DMS 273 (cell line): ENCODE measurements at regions not wholly inside any gene's neighbourhood (a gene's known extent, or its start where the extent isn't known, plus 50 kb on each side); places are given as distances from the start of the nearest gene placed in this dataset.

ENCODE experiments used
- DNase-seq: peaks from one replicate; lab custom pipeline; 2025; ENCODE audit not compliant: unreplicated experiment; lab: John Stamatoyannopoulos, UW

DNA sequence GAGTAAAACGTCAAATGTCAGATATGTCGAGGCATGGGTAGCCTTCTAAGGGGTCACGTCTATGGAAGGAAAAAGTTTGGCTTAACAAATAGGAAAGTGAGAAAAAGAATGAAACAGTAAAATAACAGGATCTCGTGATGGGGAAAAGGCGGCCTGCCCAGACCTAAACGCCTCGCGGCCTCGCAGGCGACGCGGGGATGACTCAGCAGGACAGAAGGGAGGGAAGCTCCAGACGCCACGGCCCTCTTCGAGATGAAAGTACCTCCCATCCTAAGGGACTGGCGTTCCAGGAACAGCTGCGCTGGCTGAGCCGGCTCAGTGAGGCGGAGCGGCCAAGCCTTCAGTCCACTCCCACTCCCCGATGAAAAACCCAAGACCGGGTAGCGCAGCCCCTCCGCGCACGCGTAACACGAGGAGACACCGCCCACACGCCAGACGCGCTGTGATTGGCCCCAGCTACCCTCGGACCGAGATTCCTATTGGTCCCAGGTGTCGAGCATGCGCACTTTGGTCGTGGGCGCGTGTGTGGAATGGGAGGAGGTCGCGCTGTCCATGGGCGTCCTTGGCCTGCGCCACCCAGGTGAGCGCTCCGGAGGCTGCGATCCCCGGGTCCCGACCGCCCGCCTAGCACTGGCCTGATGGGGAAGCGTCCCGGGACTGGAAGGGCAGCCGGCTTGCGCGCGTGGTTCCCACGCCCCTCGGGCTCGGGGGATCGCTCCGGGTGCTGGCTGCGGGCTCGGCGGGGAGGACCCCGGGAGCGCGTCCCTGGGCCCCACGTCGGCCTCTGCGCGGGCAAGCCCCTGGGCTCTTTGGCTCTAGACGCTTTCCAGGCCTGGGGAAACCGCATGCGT lies 588.5 kb downstream of the MTRR start:
- peak; percentile 99 for DNase-seq

DNA sequence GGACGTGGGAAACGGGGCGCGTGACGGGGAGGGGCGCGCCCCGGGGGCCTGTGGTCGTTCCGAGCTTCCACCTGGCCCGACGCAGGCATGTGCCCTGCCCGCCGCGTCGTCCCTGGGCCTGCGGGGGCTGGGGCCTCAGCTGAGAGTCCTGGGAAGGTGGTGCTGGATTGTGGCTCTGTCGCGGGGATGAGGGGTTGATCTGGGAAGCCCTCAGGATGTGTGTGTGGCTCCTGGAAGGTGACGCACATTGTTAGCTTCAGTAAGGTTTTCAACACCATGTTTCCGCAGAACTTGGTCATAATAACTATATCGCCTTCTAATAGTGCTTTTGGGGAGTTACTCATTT lies 589.1 kb downstream of the MTRR start:
- DNase-seq = peak; percentile 57

DNA sequence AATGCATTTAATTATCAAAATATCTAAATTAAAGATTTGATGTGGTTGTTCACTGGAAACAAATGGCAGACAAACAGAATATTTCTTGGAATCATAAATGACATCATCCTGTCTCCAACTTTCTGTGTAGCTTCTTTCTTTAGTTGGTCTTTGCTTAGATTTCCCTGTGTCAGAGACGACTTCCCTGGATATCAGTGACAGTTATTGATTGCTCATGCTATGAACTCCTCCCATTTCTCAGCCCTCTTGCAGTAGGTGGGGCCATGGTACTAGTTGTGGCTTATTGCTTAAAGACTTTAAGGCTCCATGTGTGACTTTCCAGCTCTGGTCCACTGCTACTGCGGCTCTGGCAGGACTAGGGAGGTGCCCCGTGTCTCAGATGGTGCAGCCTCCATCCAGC lies 592.6 kb downstream of the MTRR start:
- DNase-seq = no peak

DNA sequence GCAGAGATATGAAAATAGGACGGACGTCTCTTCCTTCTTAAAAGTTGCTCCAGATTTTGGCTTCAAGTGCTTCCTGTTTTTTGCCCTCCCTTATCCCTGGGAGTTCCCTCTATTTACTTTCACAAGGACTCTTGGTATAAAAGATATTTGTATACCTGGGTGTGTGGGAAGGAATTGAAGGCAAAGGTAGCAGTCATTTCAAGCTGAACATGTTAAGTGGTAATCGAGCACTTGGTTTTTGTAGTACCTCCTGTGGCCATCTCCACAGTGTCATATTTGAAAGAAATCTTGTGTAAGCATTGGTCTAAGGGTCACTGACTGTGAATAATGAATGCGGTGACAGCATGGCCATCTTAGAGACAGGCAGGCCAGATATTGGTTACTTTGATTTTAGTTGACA lies 593.6 kb downstream of the MTRR start:
- DNase-seq = no peak

DNA sequence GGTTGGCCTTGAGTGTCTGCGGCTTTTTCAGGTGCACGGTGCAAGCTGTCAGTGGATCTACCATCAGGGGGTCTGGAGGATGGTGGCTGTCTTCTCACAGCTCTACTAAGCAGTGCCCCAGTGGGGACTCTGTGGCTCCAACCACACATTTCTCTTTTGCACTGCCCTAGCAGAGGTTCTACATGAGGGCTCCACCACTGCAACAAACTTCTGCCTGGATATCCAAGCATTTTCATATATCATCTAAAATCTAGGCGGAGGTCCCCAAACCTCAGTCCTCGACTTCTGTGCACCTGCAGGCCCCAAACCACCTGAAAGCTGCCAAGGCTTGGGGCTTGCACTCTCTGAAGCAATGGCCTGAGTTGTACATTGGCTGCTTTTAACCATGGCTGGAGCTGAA lies 601.5 kb downstream of the MTRR start:
- peak; percentile 15 for DNase-seq

DNA sequence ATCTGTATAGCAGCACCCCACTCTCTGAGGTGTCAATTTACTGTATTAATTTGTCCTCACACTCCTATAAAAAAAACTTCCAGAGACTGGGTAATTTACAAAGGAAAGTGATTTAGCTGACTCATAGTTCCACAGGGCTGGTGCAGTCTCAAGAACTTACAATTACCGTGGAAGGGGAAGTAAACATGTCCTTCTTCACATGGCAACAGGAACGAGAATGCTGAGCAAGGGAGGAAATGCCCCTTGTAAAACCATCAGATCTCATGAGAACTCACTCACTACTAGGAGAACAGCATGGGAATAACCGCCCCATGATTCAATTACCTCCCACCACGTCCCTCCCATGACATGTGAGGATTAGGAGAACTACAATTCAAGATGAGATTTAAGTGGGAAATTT lies 602.6 kb downstream of the MTRR start:
- no peak for DNase-seq

DNA sequence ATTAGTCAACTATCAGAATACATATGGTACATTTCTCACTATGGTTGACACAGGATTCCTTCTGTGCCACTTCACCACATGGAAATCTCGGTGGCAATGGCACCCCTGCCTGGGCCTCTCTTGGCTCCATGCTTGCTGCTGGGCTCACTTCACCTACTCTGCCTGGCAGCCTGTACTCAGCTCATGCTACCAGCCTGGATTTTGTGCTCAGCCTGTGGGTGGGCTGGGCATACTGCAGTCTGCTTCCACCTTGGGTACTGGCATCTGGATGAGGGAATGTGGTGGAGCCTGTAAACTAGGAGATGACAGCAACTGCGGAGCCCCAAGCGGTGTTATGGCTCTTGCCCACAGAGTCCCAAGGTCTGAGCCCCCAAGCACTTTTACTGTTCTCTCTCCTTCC lies 604.1 kb downstream of the MTRR start:
- no peak for DNase-seq

DNA sequence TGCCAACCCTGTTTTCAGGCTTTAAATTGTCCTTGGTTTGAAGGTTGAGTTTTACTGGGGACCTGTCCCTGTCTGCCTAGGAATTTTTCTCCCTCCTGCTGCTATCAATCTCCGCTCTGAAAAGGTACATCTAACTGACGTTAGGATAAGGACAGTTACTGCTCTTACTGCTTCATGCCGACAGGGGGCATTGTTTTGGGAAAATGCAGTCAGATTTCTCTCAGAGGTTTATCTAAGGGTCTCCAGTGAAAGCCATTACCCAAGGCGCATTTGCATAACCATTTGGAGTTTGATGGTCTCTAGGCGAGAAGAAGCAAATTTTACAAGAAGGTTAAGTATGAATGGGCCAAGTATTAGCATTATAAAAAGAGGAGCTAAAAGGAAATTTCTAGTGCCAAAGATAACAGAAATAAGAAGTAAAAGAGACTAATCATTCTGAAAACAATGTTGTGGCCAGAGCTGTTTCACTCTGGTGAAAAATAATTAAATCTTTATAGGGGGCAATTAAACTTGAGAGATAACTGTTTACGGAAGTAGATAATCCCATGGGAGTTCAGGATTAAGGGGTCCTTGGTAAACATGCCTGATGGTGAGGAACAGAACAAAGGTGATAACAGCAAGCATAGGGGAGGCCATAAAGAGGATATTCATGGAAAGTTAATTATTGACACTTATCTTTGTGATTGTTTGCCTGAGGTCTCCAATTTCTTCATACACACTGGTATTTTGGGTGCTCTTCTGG lies 605.0 kb downstream of the MTRR start:
- no peak for DNase-seq

DNA sequence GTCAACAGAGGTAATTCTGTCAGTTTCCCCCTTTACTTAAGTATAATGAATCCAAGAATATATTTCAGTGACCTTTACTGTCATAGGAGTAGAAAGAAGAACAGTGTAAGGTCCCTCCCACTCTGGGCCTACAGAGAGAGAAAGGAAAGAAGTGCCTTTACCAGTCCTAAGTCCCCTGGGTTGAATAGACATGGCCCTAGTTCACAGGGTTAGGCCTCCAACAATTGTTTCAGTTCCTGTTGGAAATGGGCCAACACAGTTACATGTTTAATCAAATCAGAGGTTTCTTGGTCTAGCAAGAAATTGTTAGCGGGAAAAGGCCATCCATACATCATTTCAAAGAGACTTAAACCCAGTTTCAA lies 605.6 kb downstream of the MTRR start:
- DNase-seq = no peak

DNA sequence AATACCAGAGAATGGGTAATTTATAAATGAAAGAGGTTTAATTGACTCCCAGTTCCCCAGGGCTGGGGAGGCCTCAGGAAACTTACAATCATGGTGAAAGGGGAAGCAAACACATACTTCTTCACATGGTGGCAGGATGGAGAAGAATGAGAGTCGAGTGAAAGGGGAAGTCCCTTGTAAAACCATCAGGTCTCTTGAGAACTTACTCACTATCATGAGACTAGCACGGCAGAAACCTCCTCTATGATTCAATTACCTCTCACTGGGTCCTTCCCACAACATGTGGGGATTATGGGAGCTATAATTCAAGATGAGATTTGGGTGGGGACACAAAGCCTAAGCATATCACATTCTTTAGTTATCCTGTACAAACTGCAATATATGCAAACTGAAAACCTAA lies 609.4 kb downstream of the MTRR start:
- DNase-seq = no peak

DNA sequence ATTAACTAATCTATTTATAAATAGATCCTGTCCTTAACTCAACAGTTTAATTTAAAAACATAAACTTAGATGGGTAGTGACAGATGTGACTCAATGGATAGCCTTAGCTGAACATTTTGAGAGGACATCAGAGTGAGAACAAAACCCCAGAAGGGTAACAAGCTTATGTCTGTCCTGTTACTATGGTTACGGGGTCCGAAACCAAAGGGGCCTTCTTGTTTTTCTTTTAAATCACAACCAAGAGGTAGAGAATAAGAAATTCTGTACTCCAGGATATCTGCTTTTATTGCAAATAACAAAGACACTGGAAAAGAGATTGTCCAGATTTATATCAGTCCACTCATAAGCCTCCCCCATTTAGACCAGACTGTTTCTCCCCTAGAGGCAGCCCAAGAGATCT lies 612.1 kb downstream of the MTRR start:
- no peak for DNase-seq

DNA sequence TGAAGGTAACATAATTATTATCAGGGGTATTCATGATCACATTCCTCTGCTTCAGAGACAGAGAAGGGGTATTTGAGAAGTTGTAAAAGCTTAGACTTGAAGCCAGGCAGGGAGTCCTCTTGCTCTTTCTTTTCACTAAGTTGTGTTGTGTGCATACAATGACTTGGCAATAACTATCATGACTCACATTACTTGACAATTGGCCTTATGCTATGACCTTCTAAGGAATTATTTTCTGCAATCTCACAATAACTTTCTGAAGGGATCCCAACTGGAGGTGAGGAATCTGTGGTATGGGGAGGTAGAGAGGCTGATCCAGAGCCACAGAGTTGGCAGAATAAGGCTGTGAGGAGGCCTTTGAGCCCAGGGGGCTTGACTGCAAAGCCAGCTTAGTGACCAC lies 622.3 kb downstream of the MTRR start:
- DNase-seq = no peak

DNA sequence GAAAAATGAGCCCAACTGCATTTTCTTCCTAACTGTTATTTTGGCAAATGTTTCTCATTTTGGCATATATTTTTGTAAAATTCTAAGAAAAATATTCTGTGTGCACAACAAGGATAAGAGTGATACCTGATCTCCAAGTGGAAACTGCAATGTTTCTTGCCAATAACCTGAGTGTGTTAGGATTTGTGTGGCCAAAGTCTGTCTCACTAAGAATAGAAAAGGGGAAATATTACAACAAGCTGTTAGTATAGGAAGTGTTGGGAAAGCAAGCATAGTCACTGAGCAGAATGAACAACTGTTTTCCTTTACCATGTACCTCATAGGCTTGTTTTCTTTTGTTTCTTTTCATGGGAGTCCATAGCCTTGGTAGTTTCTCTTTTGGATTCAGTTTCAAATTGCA lies 624.2 kb downstream of the MTRR start:
- DNase-seq = no peak

DNA sequence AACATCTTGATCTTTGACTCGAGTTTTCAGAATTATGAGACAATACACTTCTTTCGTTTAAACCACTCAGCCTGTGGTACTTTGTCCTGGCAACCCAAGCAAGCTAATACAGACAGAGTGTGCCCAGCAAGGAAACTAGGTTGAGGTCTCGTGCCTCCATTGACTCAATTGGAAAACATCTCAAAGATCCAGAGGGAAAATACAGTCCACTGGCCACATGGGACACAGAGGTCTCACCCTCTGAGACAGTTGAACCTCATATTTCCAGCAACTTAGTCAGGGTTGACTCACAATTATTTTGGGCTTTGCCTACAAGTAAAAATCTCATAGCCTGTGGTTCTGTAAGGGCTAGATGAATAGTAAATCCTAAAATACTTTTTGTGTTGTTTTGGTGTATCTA lies 631.5 kb downstream of the MTRR start:
- no peak for DNase-seq

DNA sequence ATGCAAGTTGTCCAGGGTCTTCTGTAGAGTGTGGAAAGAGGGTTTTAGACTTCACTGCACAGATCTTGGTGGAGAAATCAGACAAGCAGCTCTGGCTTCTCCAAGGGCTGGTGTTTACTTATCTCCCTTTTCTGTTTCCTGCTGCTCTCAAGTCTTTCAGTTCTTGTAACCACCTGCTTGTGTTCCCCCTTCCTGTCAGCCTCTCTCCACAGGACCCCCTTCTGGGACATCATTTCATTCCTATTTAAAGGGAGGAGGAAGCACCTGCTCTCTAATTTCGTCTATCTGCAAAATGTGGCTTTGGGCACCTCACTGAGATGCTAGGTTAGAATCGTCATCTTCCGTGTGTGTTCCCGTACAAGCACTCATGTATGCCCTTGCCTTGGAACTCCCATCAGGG lies 636.2 kb downstream of the MTRR start:
- no peak for DNase-seq

DNA sequence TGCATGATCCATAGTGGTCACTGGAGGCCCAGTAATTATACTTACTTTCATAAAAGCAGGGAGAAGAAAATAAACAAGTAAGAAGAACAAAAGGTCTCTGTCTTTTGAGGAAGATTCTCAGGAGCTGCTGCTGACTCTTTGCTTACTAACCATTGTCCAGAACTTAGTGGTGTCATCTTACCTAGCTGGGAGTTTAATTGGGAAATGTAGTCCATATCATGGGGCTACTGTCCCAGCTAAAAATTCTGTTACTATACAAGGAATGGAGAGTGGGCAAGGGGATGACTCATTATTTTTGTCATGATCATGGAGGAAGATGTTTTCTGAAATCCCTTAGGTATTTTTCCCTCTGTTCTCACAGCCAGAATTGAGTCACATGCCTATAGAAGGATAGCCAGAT lies 639.3 kb downstream of the MTRR start:
- no peak for DNase-seq

DNA sequence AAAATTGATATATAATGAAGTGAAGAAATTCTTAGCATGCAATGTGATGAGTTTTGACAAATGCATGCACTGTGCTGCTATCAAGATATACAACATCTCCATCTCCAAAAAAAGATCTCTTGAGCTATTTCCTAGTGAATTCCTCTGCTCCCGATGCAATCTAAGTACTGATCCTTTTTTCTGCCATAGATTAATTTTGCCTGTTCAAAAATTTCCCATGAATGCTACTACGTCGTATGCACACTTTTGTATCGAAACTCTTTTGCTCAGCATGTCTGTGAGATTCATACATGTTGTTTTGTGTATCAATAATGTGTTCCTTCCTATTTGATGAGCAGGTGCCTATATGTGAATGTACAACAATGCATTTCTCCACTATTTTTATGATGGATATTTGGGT lies 647.4 kb downstream of the MTRR start:
- DNase-seq = no peak

DNA sequence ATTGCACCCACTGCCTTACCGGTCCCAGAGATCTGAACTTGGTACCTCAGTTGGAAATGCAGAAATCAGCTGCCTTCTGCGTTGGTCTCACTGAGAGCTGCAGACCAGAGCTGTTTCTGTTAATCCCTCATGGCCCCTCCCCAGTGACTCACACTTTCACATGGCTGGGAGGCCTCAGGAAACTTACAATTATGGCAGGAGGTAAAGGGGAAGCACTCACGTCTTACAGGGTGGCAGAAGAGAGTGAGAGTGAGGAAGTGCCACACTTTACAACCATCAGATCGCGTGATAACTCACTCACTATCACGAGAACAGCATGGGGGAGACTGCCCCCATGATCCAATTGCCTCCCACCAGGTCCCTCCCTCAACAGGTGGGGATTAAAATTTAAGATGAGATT lies 648.5 kb downstream of the MTRR start:
- no peak for DNase-seq

DNA sequence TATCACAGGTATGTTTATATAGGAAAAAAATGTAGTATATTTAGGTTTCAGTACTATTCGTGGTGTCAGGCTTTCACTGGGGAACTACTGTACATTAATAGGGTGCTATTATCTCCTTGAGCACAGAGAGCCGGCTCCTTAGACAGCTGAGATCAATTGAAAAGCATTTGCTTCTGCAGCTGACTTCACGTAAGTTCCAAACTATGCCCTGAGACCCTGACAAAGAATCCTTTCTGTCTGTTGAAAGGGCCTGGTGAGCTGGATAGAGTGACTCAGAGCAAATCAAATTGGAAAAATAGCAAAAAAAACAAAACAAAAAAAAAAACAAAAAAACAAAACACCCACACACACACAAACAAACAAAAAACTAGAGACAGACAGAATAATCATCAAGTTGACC lies 652.0 kb downstream of the MTRR start:
- DNase-seq = no peak

DNA sequence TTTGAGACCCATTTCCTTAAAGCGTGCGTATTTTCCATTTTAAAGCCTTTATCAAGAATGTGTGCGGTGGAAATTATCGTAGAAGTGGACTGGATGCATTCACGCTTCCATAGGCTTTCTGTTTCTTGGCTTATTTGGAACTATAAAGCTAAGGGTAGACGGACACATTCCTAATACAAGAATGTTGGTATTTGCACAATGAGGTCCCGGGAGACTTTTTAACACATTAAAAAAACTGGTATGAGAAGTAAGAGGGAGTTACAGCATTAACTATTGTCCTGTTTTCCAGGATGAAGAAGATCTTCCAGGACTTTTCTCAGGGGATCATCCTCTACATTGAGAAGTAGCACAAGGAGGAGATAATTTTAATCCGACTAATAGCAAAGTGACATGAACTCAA lies 653.0 kb downstream of the MTRR start:
- DNase-seq = no peak

DNA sequence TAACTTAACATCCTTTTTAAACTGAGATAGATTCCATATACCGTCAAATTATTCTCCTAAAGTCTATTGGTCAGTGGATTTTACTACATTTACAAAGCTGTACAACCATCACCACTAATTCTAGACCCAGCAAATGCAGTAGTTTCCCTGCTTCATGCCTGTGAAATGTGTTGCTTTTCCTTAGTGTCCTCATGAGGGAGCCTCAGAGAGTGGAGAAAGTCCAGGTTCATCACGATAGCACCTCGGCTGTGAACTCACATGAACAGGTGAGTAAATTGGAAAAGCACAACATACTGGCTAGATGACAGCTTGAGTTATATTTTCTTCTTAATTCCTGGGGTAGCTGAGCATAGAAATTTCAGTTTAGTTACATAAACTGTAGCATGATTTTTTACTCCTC lies 653.7 kb downstream of the MTRR start:
- DNase-seq = peak; percentile 26

DNA sequence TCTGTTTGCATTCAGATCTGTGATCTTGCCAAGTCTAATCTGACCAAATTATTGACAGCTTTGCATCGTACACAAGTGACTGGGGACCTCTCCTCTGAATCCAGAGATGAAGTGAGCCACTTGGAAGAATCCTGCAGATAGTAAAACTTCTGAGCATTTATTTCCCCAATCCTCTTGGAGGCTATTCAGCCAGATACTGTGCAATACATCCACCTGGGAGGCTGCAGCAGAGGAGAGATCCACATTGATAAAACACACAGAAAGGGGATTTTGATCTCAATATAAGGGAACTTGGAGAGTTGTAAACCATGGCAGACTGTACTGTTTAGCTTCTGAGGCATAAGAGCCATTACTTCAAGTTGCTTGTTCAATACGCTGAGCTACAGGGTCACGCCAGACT lies 654.6 kb downstream of the MTRR start:
- DNase-seq = peak; percentile 26

DNA sequence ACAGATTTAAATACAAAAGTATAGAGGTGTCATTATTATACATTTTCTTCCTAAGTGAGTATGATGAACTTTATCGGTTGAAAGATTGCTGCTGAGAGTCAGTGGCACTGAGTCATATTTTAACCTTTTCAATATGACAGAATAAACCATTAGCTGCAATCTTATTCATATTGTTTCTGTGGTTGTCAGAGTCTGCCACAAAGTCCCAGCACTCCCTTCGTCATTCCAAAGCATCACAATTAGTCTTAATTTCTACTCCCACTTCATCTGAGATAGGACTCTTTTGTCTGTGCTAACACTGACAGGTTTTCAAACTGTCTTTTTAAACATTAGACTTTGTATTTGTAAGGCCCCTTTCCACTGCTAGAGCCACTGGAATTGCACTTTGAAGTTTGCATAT lies 656.9 kb downstream of the MTRR start:
- no peak for DNase-seq
